GM06990 (cell line): ENCODE measurements at regions not wholly inside any gene's neighbourhood (a gene's known extent, or its start where the extent isn't known, plus 50 kb on each side); places are given as distances from the start of the nearest gene placed in this dataset.

Source experiments
- DNase-seq: peaks from one replicate; pipeline ENCODE4 v3.0.0-alpha.2; 2011; ENCODE audit not compliant: insufficient read length; ENCODE audit errors: extremely low read depth
- H3K27me3 ChIP-seq: replicated peaks from 2 replicates; pipeline ENCODE4 v1.6.0; 2011; ENCODE audit warnings: low read length; ENCODE audit not compliant: control insufficient read depth, insufficient read depth
- H3K36me3 ChIP-seq: 2 replicates; pipeline ENCODE4 v1.5.1; 2011; ENCODE audit warnings: low read length; ENCODE audit not compliant: control insufficient read depth, insufficient read depth
- H3K4me3 ChIP-seq: replicated peaks from 2 replicates; pipeline ENCODE4 v1.5.1; 2011; ENCODE audit warnings: low read depth, mild to moderate bottlenecking, control low read depth, low read length
- TF ChIP-seq, protein P1 (sequence below): IDR thresholded peaks from 2 replicates; pipeline ENCODE4 v1.5.1; 2011; ENCODE audit warnings: low read length, control low read depth, mild to moderate bottlenecking, inconsistent platforms; ENCODE audit not compliant: insufficient read depth, poor library complexity, severe bottlenecking

GRCh38 chr3:178072391-178073305 lies 463.6 kb upstream of the KCNMB2 start:
- Histone ChIP-seq H3K4me3 (no peak overlapping the region), H3K36me3 (no peaks in the 10 kb centered on the region), H3K27me3 (no peaks in the 10 kb centered on the region)
- DNase-seq = no peak
- TF ChIP-seq, protein P1, sequence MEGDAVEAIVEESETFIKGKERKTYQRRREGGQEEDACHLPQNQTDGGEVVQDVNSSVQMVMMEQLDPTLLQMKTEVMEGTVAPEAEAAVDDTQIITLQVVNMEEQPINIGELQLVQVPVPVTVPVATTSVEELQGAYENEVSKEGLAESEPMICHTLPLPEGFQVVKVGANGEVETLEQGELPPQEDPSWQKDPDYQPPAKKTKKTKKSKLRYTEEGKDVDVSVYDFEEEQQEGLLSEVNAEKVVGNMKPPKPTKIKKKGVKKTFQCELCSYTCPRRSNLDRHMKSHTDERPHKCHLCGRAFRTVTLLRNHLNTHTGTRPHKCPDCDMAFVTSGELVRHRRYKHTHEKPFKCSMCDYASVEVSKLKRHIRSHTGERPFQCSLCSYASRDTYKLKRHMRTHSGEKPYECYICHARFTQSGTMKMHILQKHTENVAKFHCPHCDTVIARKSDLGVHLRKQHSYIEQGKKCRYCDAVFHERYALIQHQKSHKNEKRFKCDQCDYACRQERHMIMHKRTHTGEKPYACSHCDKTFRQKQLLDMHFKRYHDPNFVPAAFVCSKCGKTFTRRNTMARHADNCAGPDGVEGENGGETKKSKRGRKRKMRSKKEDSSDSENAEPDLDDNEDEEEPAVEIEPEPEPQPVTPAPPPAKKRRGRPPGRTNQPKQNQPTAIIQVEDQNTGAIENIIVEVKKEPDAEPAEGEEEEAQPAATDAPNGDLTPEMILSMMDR = no peak

GRCh38 chr3:178073366-178073765 lies 462.9 kb upstream of the KCNMB2 start:
- Histone ChIP-seq H3K36me3 (no peaks in the 10 kb centered on the region), H3K27me3 (no peaks in the 10 kb centered on the region), H3K4me3 (no peak overlapping the region)
- TF ChIP-seq, protein P1 = no peak
- no peak for DNase-seq

GRCh38 chr3:178075344-178075743 lies 460.9 kb upstream of the KCNMB2 start:
- no peaks in the 10 kb centered on the region for H3K36me3 ChIP-seq

GRCh38 chr3:178078953-178079352 lies 457.3 kb upstream of the KCNMB2 start:
- TF ChIP-seq, protein P1 = no peak
- Histone ChIP-seq H3K36me3 (no peaks in the 10 kb centered on the region), H3K4me3 (no peak overlapping the region), H3K27me3 (no peaks in the 10 kb centered on the region)
- no peak for DNase-seq

More at GRCh38 chr3:178075344-178075743, 460.9 kb upstream of the KCNMB2 start:
- TF ChIP-seq, protein P1 = no peak
- Histone ChIP-seq H3K27me3 (no peaks in the 10 kb centered on the region), H3K4me3 (no peak overlapping the region)
- no peak for DNase-seq

DNA sequence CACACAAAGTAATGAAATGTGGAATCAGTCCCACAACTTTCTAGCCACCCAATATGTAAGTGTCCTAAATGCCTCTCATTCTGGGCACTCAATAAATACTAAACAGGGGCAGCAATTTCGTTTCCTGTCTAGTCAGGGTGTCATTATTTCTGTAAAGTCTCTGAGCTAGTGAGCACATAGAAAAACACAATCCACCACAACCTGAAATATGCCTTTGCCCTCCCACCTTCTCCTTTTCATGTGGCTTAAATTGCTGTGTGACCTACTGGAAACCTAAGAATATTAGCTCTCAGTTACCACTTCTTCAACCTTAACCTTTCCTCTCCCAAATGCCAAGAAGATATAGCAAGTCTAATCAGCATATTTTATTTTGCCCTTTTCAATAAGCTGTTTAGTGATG lies 456.3 kb upstream of the KCNMB2 start:
- no peaks in the 10 kb centered on the region for H3K27me3 ChIP-seq
- no peak for DNase-seq

More for the DNA sequence above, 456.3 kb upstream of the KCNMB2 start:
- TF ChIP-seq, protein P1 = no peak
- Histone ChIP-seq H3K36me3 (no peaks in the 10 kb centered on the region), H3K4me3 (no peak overlapping the region)
